ENCODE measurements at regions not wholly inside any gene's neighbourhood (a gene's known extent, or its start where the extent isn't known, plus 50 kb on each side); places are given as distances from the start of the nearest gene placed in this dataset.

DNA sequence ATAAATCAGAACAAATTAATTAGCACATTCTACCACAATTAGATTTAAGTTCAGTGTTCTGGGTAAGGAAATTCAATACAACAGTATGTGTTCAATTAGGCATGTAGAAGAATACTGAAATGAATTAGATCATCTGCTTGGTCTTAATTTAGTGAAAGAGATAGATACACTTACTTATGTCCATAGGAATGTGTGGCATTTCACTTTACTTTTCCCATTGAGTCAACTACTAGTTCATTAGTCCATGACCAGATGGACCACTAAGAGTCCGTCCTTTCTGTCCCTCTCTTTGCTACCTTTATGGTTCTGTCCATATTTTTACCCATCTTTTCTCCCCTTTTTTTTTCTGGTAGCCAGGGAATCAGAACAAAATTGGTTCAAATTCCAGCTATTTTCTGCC is 276.9 kb downstream of the OSTF1 start:
- H3K27me3 ChIP-seq: no peaks in the 10 kb centered on the region
- WGBS (ENCODE audit: low lambda C conversion rate, missing lambda C conversion rate): 62% methylated on average over 1 of the region's 1 CpG

DNA sequence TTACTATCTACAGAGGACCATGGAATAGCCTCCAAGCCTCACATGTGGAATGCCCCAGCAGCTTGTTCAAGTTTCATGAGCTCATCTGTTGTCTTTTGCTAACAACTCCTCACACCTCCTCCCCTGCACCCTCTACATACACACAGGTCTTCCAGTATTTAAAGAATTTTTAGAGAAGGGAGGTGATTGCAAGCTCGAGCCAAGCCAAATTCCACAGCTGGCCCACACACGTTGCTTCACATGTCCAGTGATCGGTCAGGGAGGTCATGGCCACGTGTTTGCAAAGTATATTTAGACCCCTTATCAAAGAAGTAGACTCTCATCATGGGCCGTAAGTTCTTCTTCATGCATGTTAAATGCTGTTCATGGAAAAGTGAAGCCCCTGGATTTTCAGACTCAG is 281.7 kb downstream of the OSTF1 start:
- H3K4me1 ChIP-seq (ENCODE audit: insufficient read depth): no peaks in the 10 kb centered on the region
- no peaks in the 10 kb centered on the region for H3K9me2 ChIP-seq (replicated peaks; ENCODE audit: insufficient read depth)
- H3K27me3 ChIP-seq: no peaks in the 10 kb centered on the region
- no peaks in the 10 kb centered on the region for H4K20me1 ChIP-seq (ENCODE audit: insufficient read depth, poor library complexity, severe bottlenecking)
- H3K79me2 ChIP-seq: no peaks in the 10 kb centered on the region
- WGBS (ENCODE audit: low lambda C conversion rate, missing lambda C conversion rate): 57% methylated on average over 5 of the region's 5 CpGs
- no peak overlapping the region for H3K4me2 ChIP-seq
- no peak for TF ChIP-seq EZH2 (IDR thresholded peaks at IDR 0.05; ENCODE audit: borderline replicate concordance)
- TF ChIP-seq, protein P1, sequence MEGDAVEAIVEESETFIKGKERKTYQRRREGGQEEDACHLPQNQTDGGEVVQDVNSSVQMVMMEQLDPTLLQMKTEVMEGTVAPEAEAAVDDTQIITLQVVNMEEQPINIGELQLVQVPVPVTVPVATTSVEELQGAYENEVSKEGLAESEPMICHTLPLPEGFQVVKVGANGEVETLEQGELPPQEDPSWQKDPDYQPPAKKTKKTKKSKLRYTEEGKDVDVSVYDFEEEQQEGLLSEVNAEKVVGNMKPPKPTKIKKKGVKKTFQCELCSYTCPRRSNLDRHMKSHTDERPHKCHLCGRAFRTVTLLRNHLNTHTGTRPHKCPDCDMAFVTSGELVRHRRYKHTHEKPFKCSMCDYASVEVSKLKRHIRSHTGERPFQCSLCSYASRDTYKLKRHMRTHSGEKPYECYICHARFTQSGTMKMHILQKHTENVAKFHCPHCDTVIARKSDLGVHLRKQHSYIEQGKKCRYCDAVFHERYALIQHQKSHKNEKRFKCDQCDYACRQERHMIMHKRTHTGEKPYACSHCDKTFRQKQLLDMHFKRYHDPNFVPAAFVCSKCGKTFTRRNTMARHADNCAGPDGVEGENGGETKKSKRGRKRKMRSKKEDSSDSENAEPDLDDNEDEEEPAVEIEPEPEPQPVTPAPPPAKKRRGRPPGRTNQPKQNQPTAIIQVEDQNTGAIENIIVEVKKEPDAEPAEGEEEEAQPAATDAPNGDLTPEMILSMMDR (IDR thresholded peaks at IDR 0.05; ENCODE audit: poor library complexity): no peak
- TF ChIP-seq EZH2phosphoT487 (IDR thresholded peaks at IDR 0.05; ENCODE audit: low read depth, severe bottlenecking, unreplicated experiment): no peak
- H2AFZ ChIP-seq: no peak overlapping the region
- DNase-seq (ENCODE audit: low spot score): no peak
- H3K36me3 ChIP-seq (replicated peaks; ENCODE audit: insufficient read depth, low read depth): no peaks in the 10 kb centered on the region
- no peaks in the 10 kb centered on the region for H3K9me3 ChIP-seq (ENCODE audit: low read depth)
- H3K27ac ChIP-seq: no peak overlapping the region
- H3K4me3 ChIP-seq: no peak overlapping the region

More for the DNA sequence above, 276.9 kb downstream of the OSTF1 start:
- no peak for DNase-seq (ENCODE audit: low spot score)
- H4K20me1 ChIP-seq (ENCODE audit: insufficient read depth, poor library complexity, severe bottlenecking): no peaks in the 10 kb centered on the region
- TF ChIP-seq EZH2phosphoT487 (IDR thresholded peaks at IDR 0.05; ENCODE audit: low read depth, severe bottlenecking, unreplicated experiment): no peak
- no peak for TF ChIP-seq EZH2 (IDR thresholded peaks at IDR 0.05; ENCODE audit: borderline replicate concordance)
- TF ChIP-seq, protein P1 (IDR thresholded peaks at IDR 0.05; ENCODE audit: poor library complexity): no peak
- no peaks in the 10 kb centered on the region for H3K79me2 ChIP-seq
- no peak overlapping the region for H2AFZ ChIP-seq
- no peak overlapping the region for H3K4me3 ChIP-seq
- no peaks in the 10 kb centered on the region for H3K9me3 ChIP-seq (ENCODE audit: low read depth)
- no peaks in the 10 kb centered on the region for H3K36me3 ChIP-seq (replicated peaks; ENCODE audit: insufficient read depth, low read depth)
- H3K4me2 ChIP-seq: no peak overlapping the region
- H3K9me2 ChIP-seq (replicated peaks; ENCODE audit: insufficient read depth): no peaks in the 10 kb centered on the region
- H3K27ac ChIP-seq: no peak overlapping the region
- H3K4me1 ChIP-seq (ENCODE audit: insufficient read depth): no peaks in the 10 kb centered on the region

DNA sequence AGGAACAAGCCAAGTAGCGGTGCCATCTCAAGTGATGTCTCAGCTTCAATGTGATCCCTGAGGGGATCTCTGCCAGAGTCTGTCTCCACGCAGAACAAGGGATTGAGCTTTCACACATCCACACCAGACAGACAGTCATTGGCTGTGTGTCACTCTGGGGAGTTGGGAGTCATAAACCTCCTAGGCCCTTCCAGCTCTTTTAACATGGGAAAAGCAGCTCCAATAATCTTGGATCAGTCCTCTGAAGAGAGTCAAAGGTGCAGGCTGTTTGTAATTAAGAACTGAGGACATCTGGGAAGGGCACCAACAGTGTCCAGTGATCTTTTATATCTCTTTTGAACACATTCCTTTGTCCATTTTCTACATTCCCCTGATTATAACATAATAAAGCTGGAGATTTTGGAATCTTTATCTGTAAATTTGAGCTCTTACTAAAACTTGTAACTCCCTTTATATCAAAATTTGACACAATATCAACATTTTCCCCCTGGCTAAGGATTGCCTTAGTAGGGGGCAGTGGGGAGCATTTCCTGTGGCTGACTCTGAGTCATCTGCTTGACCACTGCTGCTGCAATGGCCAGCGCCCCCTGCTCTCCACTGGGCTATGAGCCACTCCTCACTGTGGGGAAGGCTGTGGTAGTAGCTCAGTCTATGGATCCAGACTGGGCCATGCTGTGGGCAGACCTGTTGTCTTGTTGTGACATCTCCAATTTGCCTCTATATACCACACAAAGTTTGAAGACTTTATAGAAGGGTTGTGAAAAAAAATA is 284.4 kb downstream of the OSTF1 start:
- WGBS (ENCODE audit: low lambda C conversion rate, missing lambda C conversion rate): 77% methylated on average over 3 of the region's 3 CpGs
- H3K27ac ChIP-seq: no peak overlapping the region
- H3K4me2 ChIP-seq: no peak overlapping the region
- no peaks in the 10 kb centered on the region for H3K4me1 ChIP-seq (ENCODE audit: insufficient read depth)
- H3K27me3 ChIP-seq: no peaks in the 10 kb centered on the region
- no peak for DNase-seq (ENCODE audit: low spot score)
- no peak overlapping the region for H2AFZ ChIP-seq
- no peaks in the 10 kb centered on the region for H3K36me3 ChIP-seq (replicated peaks; ENCODE audit: insufficient read depth, low read depth)
- no peaks in the 10 kb centered on the region for H4K20me1 ChIP-seq (ENCODE audit: insufficient read depth, poor library complexity, severe bottlenecking)
- TF ChIP-seq, protein P1 (IDR thresholded peaks at IDR 0.05; ENCODE audit: poor library complexity): no peak
- TF ChIP-seq EZH2 (IDR thresholded peaks at IDR 0.05; ENCODE audit: borderline replicate concordance) (no peak), EZH2phosphoT487 (IDR thresholded peaks at IDR 0.05; ENCODE audit: low read depth, severe bottlenecking, unreplicated experiment) (no peak)
- no peaks in the 10 kb centered on the region for H3K79me2 ChIP-seq
- no peak overlapping the region for H3K4me3 ChIP-seq
- no peaks in the 10 kb centered on the region for H3K9me3 ChIP-seq (ENCODE audit: low read depth)
- H3K9me2 ChIP-seq (replicated peaks; ENCODE audit: insufficient read depth): no peaks in the 10 kb centered on the region

All from hepatocyte (in vitro differentiated cells).